K562 (cell line): ENCODE measurements at regions not wholly inside any gene's neighbourhood (a gene's known extent, or its start where the extent isn't known, plus 50 kb on each side); places are given as distances from the start of the nearest gene placed in this dataset.

ENCODE experiments used
- CBX5 ChIP-seq: IDR thresholded peaks from 2 replicates; pipeline ENCODE4 v1.6.1; 2014; ENCODE audit warnings: low read depth, borderline replicate concordance
- KLF16 ChIP-seq: IDR thresholded peaks from 2 replicates; pipeline ENCODE4 v1.6.1; 2016; ENCODE audit warnings: antibody characterized with exemption
- POLR2A ChIP-seq: fragments of 450-650 bp; conservative IDR thresholded peaks from 2 replicates; pipeline ENCODE4 v1.6.1; 2016
- TF ChIP-seq, protein P1 (sequence below), 3 experiments: IDR thresholded peaks in 2 of 3; conservative IDR thresholded peaks in 1 of 3; 2 replicates each; pipeline ENCODE4 v1.5.1; 2011 to 2012; ENCODE audit warnings: low read length in 3 of 3, mild to moderate bottlenecking in 3 of 3, control low read depth in 2 of 3, improper control_type of control experiment in 1 of 3, inconsistent platforms in 1 of 3, low read depth in 1 of 3, mixed read lengths in 1 of 3, moderate library complexity in 1 of 3; ENCODE audit not compliant: insufficient read depth in 2 of 3
- TF ChIP-seq, protein P2 (sequence below): conservative IDR thresholded peaks from 2 replicates; pipeline ENCODE4 v1.6.1; 2011; ENCODE audit warnings: low read depth, mild to moderate bottlenecking, low read length; ENCODE audit not compliant: control insufficient read depth
- TF ChIP-seq, protein P3 (sequence below), 2 experiments: fragments of 450-650 bp; formaldehyde crosslinking in 1 of 2; IDR thresholded peaks; 2 replicates each; pipeline versions ENCODE4 v1.4.0 to v1.6.1; 2014 to 2020; ENCODE audit warnings: mild to moderate bottlenecking in 2 of 2, borderline replicate concordance in 1 of 2, low read depth in 1 of 2

DNA sequence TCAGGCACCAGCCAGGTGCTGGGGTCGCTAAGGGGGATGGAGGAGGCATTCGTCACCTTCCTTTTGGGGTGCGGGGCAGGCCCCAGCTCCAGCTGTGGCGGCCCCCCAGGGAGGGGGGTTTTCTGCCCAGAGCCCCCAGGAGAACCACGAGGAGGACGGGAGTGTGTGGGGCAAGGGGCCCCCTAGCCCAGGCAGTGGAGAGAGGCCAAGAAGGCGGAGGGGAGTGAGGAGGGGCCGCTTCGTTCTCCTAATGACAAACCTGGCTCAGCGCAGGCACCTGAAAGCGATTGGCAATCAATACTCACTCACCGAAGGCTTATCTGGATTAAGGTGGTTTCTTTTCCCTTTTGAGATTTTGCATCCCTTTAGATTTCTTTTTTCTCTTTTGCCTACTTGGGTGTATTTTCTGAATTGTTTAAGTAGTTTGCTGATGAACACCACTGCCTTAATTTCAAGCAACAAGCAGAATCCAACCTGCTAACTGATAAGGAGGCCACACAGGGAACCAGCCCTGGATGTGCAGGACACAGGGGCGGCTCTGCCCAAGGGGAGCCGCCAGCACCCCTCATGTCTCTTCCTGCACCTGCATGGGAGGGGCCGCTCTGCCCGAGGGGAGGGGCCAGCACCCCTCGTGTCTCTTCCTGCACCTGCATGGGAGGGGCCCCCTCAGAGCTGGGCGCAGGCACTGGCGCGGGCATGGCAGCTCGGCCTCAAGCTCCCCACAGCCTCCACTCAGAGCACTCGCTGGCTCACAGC is 122.3 kb downstream of the BRD1 start:
- TF ChIP-seq, protein P1, sequence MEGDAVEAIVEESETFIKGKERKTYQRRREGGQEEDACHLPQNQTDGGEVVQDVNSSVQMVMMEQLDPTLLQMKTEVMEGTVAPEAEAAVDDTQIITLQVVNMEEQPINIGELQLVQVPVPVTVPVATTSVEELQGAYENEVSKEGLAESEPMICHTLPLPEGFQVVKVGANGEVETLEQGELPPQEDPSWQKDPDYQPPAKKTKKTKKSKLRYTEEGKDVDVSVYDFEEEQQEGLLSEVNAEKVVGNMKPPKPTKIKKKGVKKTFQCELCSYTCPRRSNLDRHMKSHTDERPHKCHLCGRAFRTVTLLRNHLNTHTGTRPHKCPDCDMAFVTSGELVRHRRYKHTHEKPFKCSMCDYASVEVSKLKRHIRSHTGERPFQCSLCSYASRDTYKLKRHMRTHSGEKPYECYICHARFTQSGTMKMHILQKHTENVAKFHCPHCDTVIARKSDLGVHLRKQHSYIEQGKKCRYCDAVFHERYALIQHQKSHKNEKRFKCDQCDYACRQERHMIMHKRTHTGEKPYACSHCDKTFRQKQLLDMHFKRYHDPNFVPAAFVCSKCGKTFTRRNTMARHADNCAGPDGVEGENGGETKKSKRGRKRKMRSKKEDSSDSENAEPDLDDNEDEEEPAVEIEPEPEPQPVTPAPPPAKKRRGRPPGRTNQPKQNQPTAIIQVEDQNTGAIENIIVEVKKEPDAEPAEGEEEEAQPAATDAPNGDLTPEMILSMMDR (IDR thresholded peaks at IDR 0.05 in 2 of 3, conservative IDR thresholded peaks at IDR 0.05 in 1 of 3; ENCODE audit: insufficient read depth in 2 of 3, low read depth in 1 of 3, low read length in 3 of 3) = no peak
- TF ChIP-seq, protein P2, sequence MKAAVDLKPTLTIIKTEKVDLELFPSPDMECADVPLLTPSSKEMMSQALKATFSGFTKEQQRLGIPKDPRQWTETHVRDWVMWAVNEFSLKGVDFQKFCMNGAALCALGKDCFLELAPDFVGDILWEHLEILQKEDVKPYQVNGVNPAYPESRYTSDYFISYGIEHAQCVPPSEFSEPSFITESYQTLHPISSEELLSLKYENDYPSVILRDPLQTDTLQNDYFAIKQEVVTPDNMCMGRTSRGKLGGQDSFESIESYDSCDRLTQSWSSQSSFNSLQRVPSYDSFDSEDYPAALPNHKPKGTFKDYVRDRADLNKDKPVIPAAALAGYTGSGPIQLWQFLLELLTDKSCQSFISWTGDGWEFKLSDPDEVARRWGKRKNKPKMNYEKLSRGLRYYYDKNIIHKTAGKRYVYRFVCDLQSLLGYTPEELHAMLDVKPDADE = no peak
- TF ChIP-seq KLF16 = no peak
- TF ChIP-seq, protein P3, sequence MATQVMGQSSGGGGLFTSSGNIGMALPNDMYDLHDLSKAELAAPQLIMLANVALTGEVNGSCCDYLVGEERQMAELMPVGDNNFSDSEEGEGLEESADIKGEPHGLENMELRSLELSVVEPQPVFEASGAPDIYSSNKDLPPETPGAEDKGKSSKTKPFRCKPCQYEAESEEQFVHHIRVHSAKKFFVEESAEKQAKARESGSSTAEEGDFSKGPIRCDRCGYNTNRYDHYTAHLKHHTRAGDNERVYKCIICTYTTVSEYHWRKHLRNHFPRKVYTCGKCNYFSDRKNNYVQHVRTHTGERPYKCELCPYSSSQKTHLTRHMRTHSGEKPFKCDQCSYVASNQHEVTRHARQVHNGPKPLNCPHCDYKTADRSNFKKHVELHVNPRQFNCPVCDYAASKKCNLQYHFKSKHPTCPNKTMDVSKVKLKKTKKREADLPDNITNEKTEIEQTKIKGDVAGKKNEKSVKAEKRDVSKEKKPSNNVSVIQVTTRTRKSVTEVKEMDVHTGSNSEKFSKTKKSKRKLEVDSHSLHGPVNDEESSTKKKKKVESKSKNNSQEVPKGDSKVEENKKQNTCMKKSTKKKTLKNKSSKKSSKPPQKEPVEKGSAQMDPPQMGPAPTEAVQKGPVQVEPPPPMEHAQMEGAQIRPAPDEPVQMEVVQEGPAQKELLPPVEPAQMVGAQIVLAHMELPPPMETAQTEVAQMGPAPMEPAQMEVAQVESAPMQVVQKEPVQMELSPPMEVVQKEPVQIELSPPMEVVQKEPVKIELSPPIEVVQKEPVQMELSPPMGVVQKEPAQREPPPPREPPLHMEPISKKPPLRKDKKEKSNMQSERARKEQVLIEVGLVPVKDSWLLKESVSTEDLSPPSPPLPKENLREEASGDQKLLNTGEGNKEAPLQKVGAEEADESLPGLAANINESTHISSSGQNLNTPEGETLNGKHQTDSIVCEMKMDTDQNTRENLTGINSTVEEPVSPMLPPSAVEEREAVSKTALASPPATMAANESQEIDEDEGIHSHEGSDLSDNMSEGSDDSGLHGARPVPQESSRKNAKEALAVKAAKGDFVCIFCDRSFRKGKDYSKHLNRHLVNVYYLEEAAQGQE (IDR thresholded peaks at IDR 0.05; ENCODE audit: borderline replicate concordance) = no peak
- TF ChIP-seq, protein P3 (CRISPR knock-in tag; IDR thresholded peaks at IDR 0.05; ENCODE audit: low read depth) = no peak
- no peak for TF ChIP-seq POLR2A
- no peak for TF ChIP-seq CBX5
